ENCODE measurements at regions not wholly inside any gene's neighbourhood (a gene's known extent, or its start where the extent isn't known, plus 50 kb on each side); places are given as distances from the start of the nearest gene placed in this dataset.

GRCh38 chr9:82161876-82162275 is 173.3 kb downstream of the SPATA31D1 start:
- no peak for DNase-seq

- no peak for DNase-seq
Measured at GRCh38 chr9:82164159-82164558, 175.6 kb downstream of the SPATA31D1 start.

- no peak for DNase-seq
Measured at GRCh38 chr9:82167296-82167695, 178.7 kb downstream of the SPATA31D1 start.

- DNase-seq = no peak
Measured at GRCh38 chr9:82168585-82168984, 180.0 kb downstream of the SPATA31D1 start.

- DNase-seq = no peak
Measured at GRCh38 chr9:82170866-82171265, 182.3 kb downstream of the SPATA31D1 start.

GRCh38 chr9:82171271-82171670 is 182.7 kb downstream of the SPATA31D1 start:
- DNase-seq = no peak

GRCh38 chr9:82180711-82181110 is 192.1 kb downstream of the SPATA31D1 start:
- DNase-seq = no peak

- no peak for DNase-seq
Measured at GRCh38 chr9:82183181-82183860, 194.7 kb downstream of the SPATA31D1 start.

GRCh38 chr9:82184524-82184923 is 196.0 kb downstream of the SPATA31D1 start:
- no peak for DNase-seq

GRCh38 chr9:82188817-82189216 is 200.2 kb downstream of the SPATA31D1 start:
- DNase-seq = no peak

GRCh38 chr9:82191082-82191770 is 202.7 kb downstream of the SPATA31D1 start:
- DNase-seq = no peak

- DNase-seq = no peak
Measured at GRCh38 chr9:82192211-82192610, 203.6 kb downstream of the SPATA31D1 start.

- DNase-seq = no peak
Measured at GRCh38 chr9:82196622-82197441, 208.3 kb downstream of the SPATA31D1 start.

GRCh38 chr9:82201196-82201595 is 212.6 kb downstream of the SPATA31D1 start:
- no peak for DNase-seq

GRCh38 chr9:82202808-82203207 is 214.2 kb downstream of the SPATA31D1 start:
- DNase-seq = no peak

GRCh38 chr9:82206490-82206889 is 217.9 kb downstream of the SPATA31D1 start:
- DNase-seq = no peak

- DNase-seq = no peak
Measured at GRCh38 chr9:82206946-82207345, 218.4 kb downstream of the SPATA31D1 start.

GRCh38 chr9:82208741-82209450 is 220.3 kb downstream of the SPATA31D1 start:
- no peak for DNase-seq

GRCh38 chr9:82209797-82210470 is 221.4 kb downstream of the SPATA31D1 start:
- no peak for DNase-seq

- no peak for DNase-seq
Measured at GRCh38 chr9:82212885-82213284, 224.3 kb downstream of the SPATA31D1 start.

- DNase-seq = no peak
Measured at GRCh38 chr9:82216435-82216834, 227.9 kb downstream of the SPATA31D1 start.

- no peak for DNase-seq
Measured at GRCh38 chr9:82223442-82223841, 234.9 kb downstream of the SPATA31D1 start.

- no peak for DNase-seq
Measured at GRCh38 chr9:82231411-82231810, 242.8 kb downstream of the SPATA31D1 start.
